ENCODE measurements at regions not wholly inside any gene's neighbourhood (a gene's known extent, or its start where the extent isn't known, plus 50 kb on each side); places are given as distances from the start of the nearest gene placed in this dataset.

GRCh38 chr21:24127651-24128050 lies 1479.6 kb downstream of the MRPL39 start:
- no peak for DNase-seq (ENCODE audit: low read depth in 2 of 2)

GRCh38 chr21:24123785-24124184 lies 1483.5 kb downstream of the MRPL39 start:
- DNase-seq (ENCODE audit: low read depth in 2 of 2), result no peak

DNA sequence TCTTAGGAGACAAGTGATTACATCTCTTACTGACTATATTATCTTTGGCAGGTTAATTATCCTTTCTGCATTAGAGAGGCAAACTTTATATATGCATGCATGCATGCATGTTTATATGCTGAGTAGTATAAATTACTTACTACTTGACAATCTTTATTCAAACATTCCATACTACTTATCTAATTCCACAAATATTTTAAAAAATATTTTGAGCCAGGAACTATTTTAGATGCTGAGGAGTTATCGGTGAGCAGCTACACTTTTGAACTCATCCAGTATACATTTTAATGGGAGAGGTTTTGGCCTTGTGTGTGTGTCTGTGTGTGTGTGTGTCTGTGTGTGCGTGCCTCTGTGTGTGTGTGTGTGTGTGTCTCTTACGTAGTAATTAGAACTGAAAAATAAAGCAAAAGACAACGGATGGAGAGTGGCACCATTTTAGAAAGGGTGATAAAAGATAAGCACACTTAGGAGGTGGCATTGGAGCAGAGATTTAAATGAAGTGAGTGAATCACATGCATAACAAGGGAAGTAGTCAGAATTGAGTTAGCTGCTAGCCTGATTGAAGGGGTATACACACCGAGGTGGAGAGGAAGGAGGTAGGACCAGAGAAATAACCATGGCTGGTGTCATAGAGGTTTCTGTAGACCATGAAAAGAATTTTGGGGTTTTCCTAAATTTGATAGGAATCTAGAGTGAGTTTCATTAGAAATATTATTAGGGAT lies 1488.4 kb downstream of the MRPL39 start:
- DNase-seq (ENCODE audit: low read depth in 2 of 2), result no peak

DNA sequence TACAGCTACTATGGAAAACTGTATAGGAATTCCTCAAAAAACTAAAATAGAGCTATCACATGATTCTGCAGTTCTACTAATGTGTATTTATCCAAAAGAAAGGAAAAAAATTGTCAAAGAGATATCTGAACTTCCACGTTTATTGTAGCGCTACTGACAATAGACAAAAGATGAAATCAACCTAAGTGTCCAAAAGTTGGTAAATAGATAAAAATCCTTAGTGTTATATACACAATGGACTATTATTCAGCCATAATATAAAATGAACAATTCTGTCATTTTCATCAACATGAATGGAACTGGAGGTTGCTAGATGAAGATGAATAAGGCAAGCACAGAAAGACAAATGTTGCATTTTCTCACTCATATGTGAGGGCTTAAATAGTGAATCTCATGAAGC lies 1492.1 kb downstream of the MRPL39 start:
- no peak for DNase-seq (ENCODE audit: low read depth in 2 of 2)

DNA sequence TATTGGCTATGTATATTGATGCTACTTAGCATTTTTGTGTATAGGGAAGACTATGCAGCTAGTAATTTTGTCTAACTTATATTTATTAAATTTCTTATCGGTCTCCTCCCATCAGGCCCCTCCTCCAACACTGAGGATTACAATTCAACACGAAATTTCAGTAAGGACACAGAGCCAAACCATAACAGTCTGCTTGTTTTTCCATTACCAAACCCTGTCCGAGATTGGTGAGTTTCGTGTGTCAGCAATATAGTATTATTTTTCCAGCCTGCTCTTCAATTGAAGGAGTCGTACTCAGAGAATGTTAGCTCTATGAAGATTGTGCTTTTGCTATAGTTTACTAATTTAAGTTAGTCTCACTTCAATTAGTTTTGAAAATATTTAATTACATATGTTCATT lies 1495.3 kb downstream of the MRPL39 start:
- DNase-seq (ENCODE audit: low read depth in 2 of 2), result no peak

GRCh38 chr21:24110846-24111245 lies 1496.4 kb downstream of the MRPL39 start:
- no peak for DNase-seq (ENCODE audit: low read depth in 2 of 2)

GRCh38 chr21:24097181-24097580 lies 1510.1 kb downstream of the MRPL39 start:
- DNase-seq (ENCODE audit: low read depth in 2 of 2), result no peak

DNA sequence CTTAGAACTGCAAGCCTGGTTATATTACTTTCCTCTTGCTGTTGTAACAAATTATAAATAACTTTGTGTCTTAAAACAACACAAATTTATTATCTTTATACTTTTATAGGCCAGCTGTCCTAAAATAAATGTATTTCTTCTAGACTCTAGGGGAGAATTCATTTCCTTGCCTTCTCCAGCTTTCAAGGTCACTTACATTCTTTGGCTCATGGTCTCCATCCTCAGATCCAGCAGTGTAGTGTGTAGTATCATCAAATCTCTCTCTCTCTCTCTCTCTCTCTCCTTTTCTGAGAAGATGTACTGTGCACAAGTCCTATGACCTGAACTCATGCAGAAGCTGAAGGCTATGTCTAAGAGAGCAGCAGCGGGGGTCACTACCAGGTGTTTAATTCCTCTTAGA lies 1510.6 kb downstream of the MRPL39 start:
- DNase-seq (ENCODE audit: low read depth in 2 of 2), result no peak

- no peak for DNase-seq (ENCODE audit: low read depth in 2 of 2)
These were observed 1514.2 kb downstream of the MRPL39 start for GRCh38 chr21:24093032-24093431.

DNA sequence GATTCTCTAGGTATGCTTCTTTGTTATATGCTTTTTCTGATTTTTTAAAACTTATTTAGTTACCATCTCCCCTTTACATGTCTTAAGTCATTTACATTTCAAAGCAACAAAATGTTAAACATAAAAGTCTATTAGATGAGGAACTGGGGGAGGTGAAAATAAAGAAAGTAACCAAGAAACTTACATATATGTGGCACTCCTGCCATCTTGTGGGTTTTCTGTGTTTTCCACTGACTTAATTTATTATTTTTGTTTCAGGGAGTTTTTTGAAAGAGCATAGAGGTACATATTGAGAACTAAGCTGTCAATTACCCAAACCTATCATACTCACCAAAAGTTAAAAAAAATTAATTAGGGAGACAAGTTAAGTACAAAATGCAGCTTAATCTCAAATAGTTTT lies 1531.1 kb downstream of the MRPL39 start:
- DNase-seq (ENCODE audit: low read depth in 2 of 2), result no peak

- DNase-seq (ENCODE audit: low read depth in 2 of 2), result no peak
These were observed 1551.6 kb downstream of the MRPL39 start for GRCh38 chr21:24055696-24056095.

- no peak for DNase-seq (ENCODE audit: low read depth in 2 of 2)
These were observed 1557.0 kb downstream of the MRPL39 start for GRCh38 chr21:24050231-24050630.

DNA sequence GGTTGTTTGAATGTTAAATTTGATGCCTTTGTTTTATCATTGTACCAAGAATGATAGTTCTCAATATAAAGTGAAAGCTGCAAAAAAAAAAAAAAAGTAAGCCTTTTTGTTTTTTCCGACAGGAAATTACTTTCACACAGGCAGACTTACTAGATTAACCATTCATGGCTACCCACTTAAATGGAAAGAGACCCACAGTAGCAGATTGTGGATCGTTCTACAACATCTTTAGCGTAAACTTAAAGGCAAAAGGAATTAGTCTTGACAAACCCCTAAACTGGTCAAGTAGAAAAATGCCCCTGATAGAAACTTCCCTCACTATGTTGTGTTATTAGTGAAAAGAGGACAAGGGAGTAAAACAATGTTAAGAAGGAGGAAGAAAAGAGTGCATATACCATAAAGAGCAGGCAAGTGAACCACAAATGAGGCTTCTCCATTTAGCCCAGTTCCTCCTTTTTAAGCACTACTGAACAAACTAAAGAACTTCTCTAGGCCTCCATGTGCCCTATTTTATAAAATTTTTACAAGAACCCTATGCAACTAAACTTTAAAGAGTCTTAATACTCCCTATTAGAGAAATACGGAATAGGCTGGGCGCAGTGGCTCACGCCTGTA lies 1560.3 kb downstream of the MRPL39 start:
- no peak for DNase-seq (ENCODE audit: low read depth in 2 of 2)

DNA sequence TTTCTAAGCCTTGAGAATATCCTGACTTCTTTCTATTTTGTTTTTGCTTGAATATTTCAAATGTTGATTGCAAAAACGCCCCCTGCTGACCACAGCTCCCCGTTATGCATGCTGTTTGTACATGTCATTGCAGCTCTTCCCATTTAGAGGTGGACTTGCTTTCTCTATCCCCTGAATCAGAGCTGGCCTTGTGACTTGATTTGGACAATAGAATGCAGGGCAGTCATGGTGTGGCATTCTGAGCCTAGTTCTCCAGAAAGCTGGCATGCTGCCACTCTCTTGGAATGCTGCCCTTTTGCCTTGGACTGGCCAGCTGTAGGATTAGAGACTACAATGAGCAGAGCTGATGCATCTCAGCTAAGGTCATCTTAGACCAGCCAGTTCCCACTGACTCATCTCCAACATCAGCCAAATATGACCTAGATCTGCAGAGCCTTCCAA lies 1561.5 kb downstream of the MRPL39 start:
- DNase-seq (ENCODE audit: low read depth in 2 of 2), result no peak

GRCh38 chr21:24045373-24045772 lies 1561.9 kb downstream of the MRPL39 start:
- DNase-seq (ENCODE audit: low read depth in 2 of 2), result no peak

DNA sequence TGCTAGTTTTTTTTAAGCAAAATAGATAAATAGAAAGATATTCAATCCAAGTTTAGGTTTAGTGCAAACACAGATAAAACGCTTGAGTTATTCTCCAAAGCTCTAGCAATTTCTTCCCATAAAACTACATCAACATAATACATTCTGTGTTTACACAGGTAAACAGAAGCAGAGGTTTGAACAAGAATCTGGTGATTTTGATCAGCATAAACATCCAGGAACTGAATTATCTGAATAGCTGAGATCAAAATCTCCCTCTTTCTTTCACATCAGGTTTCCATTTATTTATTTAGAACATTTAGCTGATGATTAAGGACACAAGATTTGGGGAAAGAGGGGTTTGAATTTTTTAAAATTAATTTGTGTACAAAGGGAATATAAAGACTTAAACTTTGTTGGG lies 1564.6 kb downstream of the MRPL39 start:
- no peak for DNase-seq (ENCODE audit: low read depth in 2 of 2)

DNA sequence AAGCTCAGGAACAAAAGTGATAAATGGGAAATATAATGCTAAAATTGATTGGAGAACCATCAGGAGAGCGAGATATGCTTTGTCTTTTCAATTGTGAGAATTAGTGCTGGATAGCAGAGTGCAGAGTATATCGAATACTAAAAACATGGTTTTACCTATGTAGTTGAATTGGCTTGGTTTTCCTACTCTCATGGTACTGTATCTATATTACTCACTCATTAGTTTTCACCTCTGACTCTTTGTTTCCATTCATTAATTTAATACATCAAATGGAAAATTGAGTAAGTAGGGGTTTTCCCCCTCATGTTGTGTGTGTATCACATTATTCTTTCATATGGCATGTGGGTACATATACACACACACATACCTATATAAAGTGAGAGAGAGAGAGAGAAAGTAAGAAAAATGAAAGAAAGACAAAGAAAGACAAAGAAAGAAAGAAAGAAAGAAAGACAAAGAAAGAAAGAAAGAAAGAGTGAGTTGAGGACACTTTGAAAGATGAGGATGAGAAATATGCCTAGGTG lies 1574.5 kb downstream of the MRPL39 start:
- DNase-seq (ENCODE audit: low read depth in 2 of 2), result no peak

DNA sequence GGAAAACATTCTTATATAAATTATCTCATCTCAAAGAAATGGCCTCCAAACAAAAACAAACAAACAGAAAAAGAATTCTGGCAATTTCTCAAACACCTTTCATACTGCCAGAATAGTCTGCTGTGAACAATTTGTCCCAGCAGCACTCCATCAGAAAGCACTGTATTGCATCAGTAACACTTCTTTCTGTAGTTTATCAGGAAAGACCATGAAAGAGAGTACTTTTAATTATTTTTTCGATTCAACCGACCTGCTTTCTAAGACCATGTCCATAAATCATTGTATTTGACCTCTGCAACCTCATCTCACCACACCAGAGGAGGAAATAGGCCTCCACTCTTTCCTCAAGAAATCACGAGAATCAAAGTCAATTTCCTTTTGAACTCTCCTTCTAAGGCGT lies 1579.9 kb downstream of the MRPL39 start:
- no peak for DNase-seq (ENCODE audit: low read depth in 2 of 2)

GRCh38 chr21:24025101-24025500 lies 1582.2 kb downstream of the MRPL39 start:
- no peak for DNase-seq (ENCODE audit: low read depth in 2 of 2)

GRCh38 chr21:24023936-24024335 lies 1583.3 kb downstream of the MRPL39 start:
- no peak for DNase-seq (ENCODE audit: low read depth in 2 of 2)

GRCh38 chr21:24023402-24023801 lies 1583.9 kb downstream of the MRPL39 start:
- DNase-seq (ENCODE audit: low read depth in 2 of 2), result no peak

DNA sequence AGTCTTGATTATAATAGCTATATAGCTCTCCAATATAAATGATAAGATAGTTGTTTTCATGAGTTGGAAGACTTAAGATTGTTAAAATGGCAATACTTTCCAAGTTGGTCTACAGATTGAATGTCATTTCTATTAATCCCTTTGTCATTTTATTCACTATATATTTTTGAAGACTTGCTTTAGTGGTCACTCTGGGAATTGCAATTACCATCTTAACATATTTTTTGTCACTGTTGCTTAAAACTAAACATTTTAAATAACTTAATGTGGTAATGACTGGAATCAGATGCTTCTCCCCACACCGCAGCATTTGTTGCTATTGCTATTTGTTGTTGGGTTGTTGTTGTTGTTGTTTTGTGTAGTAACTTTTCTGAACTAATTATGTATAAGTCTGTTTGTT lies 1592.9 kb downstream of the MRPL39 start:
- no peak for DNase-seq (ENCODE audit: low read depth in 2 of 2)

- no peak for DNase-seq (ENCODE audit: low read depth in 2 of 2)
These were observed 1596.2 kb downstream of the MRPL39 start for GRCh38 chr21:24011087-24011486.
